HPDE6-E6E7 (cell line): ENCODE measurements at regions not wholly inside any gene's neighbourhood (a gene's known extent, or its start where the extent isn't known, plus 50 kb on each side); places are given as distances from the start of the nearest gene placed in this dataset.
"Not testable (repeated sequence)": the region's sequence is repeated elsewhere in the genome, so short reads cannot be mapped to it uniquely, and the experiment has no call there.

Experiments
- DNase-seq: peaks from one replicate; pipeline ENCODE4 v3.0.0; 2011; ENCODE audit warnings: missing footprints; ENCODE audit errors: extremely low spot score

- DNase-seq = no peak
Observed at GRCh38 chr4:129254126-129254525, 158.2 kb downstream of the C4orf33 start.

- no peak for DNase-seq
Observed at GRCh38 chr4:129254526-129254925, 158.6 kb downstream of the C4orf33 start.

DNA sequence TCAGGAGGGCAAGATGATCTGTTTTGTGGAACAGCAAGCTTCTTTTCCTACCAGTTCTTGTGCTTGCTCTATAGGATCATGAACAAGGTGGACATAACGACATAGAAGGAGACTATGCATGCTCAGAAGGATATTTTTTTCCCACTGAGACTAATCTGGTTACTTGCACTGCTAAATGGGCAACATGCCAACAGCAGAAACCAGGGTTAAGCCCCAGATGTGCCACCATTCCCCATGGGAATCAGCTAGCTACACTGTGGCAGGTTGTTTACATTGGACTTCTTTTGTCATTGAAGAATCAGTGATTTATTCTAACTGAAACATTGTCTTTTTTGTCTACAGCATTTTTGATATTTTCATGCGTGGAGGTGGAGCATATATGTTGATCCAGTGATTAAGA, 165.6 kb downstream of the C4orf33 start:
- no peak for DNase-seq

- DNase-seq = no peak
Observed at GRCh38 chr4:129264008-129264657, 168.2 kb downstream of the C4orf33 start.

GRCh38 chr4:129278868-129279267, 182.9 kb downstream of the C4orf33 start:
- DNase-seq = no peak

GRCh38 chr4:129282293-129282692, 186.3 kb downstream of the C4orf33 start:
- no peak for DNase-seq

- DNase-seq = not testable (repeated sequence)
Observed at GRCh38 chr4:129292194-129292593, 196.2 kb downstream of the C4orf33 start.

GRCh38 chr4:129314781-129315180, 218.8 kb downstream of the C4orf33 start:
- DNase-seq = no peak

DNA sequence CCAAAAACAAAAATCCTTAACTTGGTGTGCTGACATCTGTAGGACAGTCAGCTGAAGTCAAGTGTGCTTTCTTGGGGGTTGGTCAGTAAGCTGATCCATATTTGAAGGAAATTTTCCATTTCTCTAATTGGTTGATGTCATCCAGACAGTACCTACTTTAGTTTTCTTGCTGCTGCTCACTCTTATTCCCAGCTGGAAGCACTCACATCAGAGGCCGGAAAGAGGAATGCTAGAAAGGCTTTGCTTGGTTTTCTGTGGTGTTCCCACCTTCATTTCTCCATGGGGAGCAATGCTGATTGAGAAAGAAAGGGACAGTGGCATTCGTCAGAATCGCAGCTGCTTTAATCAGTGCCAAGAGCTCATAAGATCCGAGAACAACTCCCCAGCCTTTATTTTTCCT, 227.0 kb downstream of the C4orf33 start:
- no peak for DNase-seq

DNA sequence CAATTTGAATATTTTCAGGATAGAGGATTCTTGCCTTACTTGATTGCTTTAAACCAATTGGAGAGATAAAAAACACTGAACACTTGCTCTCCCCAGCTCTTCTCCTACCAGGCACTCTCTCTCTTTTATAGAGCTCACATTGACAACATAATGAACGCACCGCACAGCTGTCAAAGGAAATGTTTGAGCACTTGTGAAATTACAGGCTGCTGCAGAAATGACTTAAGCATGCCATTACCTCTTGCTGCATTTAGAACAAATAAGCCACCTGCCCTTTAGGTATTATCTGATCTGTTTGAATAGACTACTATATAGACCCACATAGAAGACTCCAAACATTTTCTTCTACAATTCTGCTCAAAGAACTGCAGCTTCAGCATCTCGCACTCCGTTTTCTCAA, 227.7 kb downstream of the C4orf33 start:
- DNase-seq = no peak

GRCh38 chr4:129326571-129327460, 230.9 kb downstream of the C4orf33 start:
- no peak for DNase-seq

GRCh38 chr4:129327637-129328036, 231.7 kb downstream of the C4orf33 start:
- no peak for DNase-seq

GRCh38 chr4:129328162-129328561, 232.2 kb downstream of the C4orf33 start:
- peak; percentile 44 for DNase-seq

- DNase-seq = no peak
Observed at GRCh38 chr4:129334136-129334535, 238.2 kb downstream of the C4orf33 start.

DNA sequence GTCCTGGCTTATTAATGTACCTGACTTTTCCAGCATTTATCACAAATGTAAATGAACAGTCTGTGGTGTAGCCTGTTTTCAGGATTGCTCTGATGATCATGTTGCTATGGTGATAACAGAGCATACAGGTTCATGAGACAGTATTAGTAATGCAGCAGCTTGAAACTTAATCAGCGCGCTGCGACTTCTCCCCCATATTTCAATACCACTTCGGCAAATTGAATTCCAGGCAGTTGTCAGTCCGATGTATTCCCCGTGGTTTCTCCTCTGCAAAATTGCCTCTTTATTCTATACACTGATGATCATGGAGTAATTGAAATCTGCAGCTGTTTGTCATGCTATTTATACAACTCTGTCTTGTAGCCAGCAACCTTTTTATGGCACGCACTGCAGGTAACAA, 239.3 kb downstream of the C4orf33 start:
- no peak for DNase-seq

DNA sequence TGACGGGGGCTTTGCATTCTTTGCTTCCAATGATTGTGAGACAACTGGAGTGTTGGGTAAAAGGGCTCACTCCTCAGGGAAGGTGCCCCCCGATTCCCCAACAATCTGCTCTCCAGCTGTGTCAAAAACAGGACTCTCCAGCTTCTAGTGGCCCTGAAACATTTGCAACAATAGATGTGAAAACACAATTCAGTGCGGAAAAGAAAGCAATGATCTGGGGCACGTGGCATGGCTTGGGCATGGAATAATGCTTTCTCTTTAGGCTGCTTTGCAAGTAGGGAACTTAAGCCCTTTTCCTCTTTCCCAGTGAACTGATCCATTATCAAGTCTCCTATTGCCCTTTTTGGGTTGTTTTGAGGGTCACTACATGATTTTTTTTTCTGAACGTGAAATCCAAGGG, 239.9 kb downstream of the C4orf33 start:
- DNase-seq = no peak

DNA sequence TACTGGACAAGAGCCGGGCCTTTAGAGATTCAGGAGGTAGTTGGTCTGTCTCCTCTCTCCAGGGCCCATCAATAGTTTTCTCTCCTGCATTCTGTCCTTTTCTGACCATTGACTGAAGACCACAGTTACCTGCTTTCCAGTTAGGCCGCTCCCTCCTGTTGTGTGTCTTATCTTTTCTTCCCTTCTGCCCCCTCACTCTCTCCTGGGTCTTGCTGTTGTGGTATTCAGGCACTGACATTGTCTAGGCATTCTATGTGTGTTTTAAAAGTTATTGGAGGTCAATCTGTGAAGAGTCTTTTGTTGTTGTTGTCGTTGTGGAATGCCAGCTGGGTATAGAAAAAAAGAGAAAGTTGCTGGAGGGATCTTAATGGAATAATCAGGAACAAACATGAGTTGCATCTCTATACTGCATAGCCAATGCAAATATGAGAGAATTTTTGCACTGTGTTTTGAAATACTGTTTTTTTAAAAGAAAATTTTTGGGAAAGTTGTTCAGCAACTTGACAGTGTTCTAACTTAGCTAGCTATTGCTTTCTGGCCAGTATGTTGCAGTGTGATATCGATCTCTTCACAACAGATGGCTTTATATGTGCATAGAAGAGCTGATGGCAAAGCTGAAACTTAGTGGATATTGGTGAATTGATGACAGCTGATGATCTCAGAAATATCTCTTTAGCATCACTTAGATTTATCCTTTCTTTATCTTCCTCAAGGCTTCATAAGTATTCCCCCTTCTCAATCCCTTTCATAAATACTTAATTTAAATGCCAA, 240.7 kb downstream of the C4orf33 start:
- DNase-seq = no peak

GRCh38 chr4:129337228-129337620, 241.3 kb downstream of the C4orf33 start:
- no peak for DNase-seq

GRCh38 chr4:129342819-129343408, 247.0 kb downstream of the C4orf33 start:
- peak; percentile 51 for DNase-seq

- DNase-seq = peak; percentile 34
Observed at GRCh38 chr4:129344058-129344457, 248.1 kb downstream of the C4orf33 start.

DNA sequence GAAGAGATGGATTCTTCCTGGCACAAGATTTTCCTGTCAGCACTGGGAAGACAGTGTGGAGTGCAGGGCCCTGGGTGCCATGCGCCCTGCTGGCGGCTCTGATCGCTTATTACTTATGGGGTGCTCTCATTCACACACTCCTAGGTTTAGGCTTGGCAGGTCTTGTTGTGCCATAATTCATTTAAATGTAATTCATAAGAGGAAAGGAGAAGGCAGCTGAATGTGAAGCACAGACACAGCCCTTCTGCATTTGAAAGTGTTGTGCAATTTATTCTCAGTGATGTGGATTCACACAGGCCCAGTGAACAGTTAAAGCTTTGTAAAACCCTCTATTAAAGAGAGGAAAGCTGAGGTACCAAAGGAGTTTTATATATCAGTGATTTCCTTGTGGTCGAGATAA, 249.7 kb downstream of the C4orf33 start:
- DNase-seq = no peak

DNA sequence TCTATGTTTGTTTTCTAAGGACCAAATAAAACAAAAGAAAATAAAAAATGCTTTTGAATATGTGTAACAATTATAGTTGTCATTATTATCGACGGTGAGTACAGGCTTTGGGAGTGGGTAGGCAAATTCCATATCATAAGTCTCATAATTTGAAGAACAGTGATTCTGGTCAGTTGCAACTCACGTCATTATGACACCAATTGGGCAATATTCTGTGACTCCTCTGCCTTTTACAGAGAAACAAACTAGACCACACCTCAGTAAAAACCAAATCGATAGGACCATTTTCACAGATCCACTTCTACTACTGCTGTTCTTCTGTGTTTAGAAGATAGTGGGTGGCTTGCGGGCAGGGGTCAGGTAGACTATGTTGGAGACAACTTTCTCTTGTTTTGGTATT, 250.1 kb downstream of the C4orf33 start:
- no peak for DNase-seq
